ENCODE measurements at regions not wholly inside any gene's neighbourhood (a gene's known extent, or its start where the extent isn't known, plus 50 kb on each side); places are given as distances from the start of the nearest gene placed in this dataset.

- no peaks in the 10 kb centered on the region for H3K36me3 Mint-ChIP-seq
- peaks cover 35% of the 10 kb centered on the region for H3K4me1 Mint-ChIP-seq
- ChIA-PET CTCF (interaction anchor here (2.1 kb wide), 1 partner anchor 18 kb away, joined by 4 read pairs; no protein-coding TSS in a partner anchor), POLR2A (no interaction called here)
- no peak for DNase-seq (ENCODE audit: low spot score)
- TF ChIP-seq ZSCAN18 (CRISPR knock-in tag; IDR thresholded peaks at IDR 0.05) (no peak), MLX (CRISPR knock-in tag; IDR thresholded peaks at IDR 0.05) (no peak)
- H3K27ac Mint-ChIP-seq = no peak overlapping the region
- ATAC-seq = no peak
- no peaks in the 10 kb centered on the region for H3K27me3 Mint-ChIP-seq (ENCODE audit: low read depth)
- H3K9me3 Mint-ChIP-seq = peaks cover 1% of the 10 kb centered on the region
- no peak overlapping the region for H3K4me3 Mint-ChIP-seq
These were observed 329.3 kb upstream of the SPTLC3 start for GRCh38 chr20:12679447-12679846.

- no peak overlapping the region for H3K27ac Mint-ChIP-seq
- ATAC-seq = peak; percentile 67
- TF ChIP-seq ELF4 (CRISPR knock-in tag; IDR thresholded peaks at IDR 0.05; ENCODE audit: low read depth) = no peak
- TF ChIP-seq GTF2I (CRISPR knock-in tag; conservative IDR thresholded peaks at IDR 0.05) = no peak
- TF ChIP-seq TP53 (CRISPR knock-in tag; IDR thresholded peaks at IDR 0.05) = no peak
- TF ChIP-seq ERG (CRISPR knock-in tag; IDR thresholded peaks at IDR 0.05) = no peak
- TF ChIP-seq CREB1 (CRISPR knock-in tag; IDR thresholded peaks at IDR 0.05) = no peak
- no peak for TF ChIP-seq ATF2 (CRISPR knock-in tag; IDR thresholded peaks at IDR 0.05; ENCODE audit: borderline replicate concordance, low read depth)
- no peak for TF ChIP-seq IRF1 (CRISPR knock-in tag; IDR thresholded peaks at IDR 0.05)
- TF ChIP-seq MAX (CRISPR knock-in tag; IDR thresholded peaks at IDR 0.05) = no peak
- no peak for TF ChIP-seq NR3C1 (CRISPR knock-in tag; conservative IDR thresholded peaks at IDR 0.05; ENCODE audit: low read depth)
- TF ChIP-seq TEAD4 (CRISPR knock-in tag; IDR thresholded peaks at IDR 0.05) = no peak
- ChIA-PET POLR2A (no interaction called here), CTCF (no interaction called here)
- DNase-seq (ENCODE audit: low spot score) = no peak
- H3K36me3 Mint-ChIP-seq = no peaks in the 10 kb centered on the region
- no peaks in the 10 kb centered on the region for H3K27me3 Mint-ChIP-seq (ENCODE audit: low read depth)
- peaks cover 14% of the 10 kb centered on the region for H3K4me1 Mint-ChIP-seq
- no peak overlapping the region for H3K4me3 Mint-ChIP-seq
- no peaks in the 10 kb centered on the region for H3K9me3 Mint-ChIP-seq
These were observed 326.2 kb upstream of the SPTLC3 start for GRCh38 chr20:12682613-12683012.

- ChIA-PET CTCF (no interaction called here), POLR2A (interaction anchor here (0.5 kb wide), 1 partner anchor 9 kb away, joined by 4 read pairs; no protein-coding TSS in a partner anchor)
- peaks cover 10% of the 10 kb centered on the region for H3K36me3 Mint-ChIP-seq
- no peaks in the 10 kb centered on the region for H3K27me3 Mint-ChIP-seq (ENCODE audit: low read depth)
- H3K27ac Mint-ChIP-seq = no peak overlapping the region
- peaks cover 15% of the 10 kb centered on the region for H3K9me3 Mint-ChIP-seq
- H3K4me3 Mint-ChIP-seq = no peak overlapping the region
- peaks cover 10% of the 10 kb centered on the region for H3K4me1 Mint-ChIP-seq
- DNase-seq (ENCODE audit: low spot score) = no peak
- ATAC-seq = no peak
- TF ChIP-seq AR (CRISPR knock-in tag; IDR thresholded peaks at IDR 0.05) = no peak
- no peak for TF ChIP-seq KAT7 (CRISPR knock-in tag; IDR thresholded peaks at IDR 0.05; ENCODE audit: borderline replicate concordance)
- no peak for TF ChIP-seq ZNF281 (CRISPR knock-in tag; IDR thresholded peaks at IDR 0.05)
- no peak for TF ChIP-seq ELF4 (CRISPR knock-in tag; IDR thresholded peaks at IDR 0.05; ENCODE audit: low read depth)
- TF ChIP-seq IRF1 (CRISPR knock-in tag; IDR thresholded peaks at IDR 0.05) = no peak
- TF ChIP-seq ERG (CRISPR knock-in tag; IDR thresholded peaks at IDR 0.05) = no peak
These were observed 321.3 kb upstream of the SPTLC3 start for GRCh38 chr20:12687476-12687875.

All from WTC11 (cell line).